K562 (cell line): ENCODE measurements at regions not wholly inside any gene's neighbourhood (a gene's known extent, or its start where the extent isn't known, plus 50 kb on each side); places are given as distances from the start of the nearest gene placed in this dataset.

Experiments used
- ATAC-seq: fragments of 200-7000 bp; cut with Tn5 transposase; 3 replicates; pipeline ENCODE4 v1.9.1; 2020; ENCODE audit warnings: moderate library complexity
- BruUV-seq: library from RNA; stranded (reverse); fragments of 400-500 nt; replicated peaks from 2 replicates; lab custom pipeline; 2021; lab: Mats Ljungman, UMichigan
- CTCF ChIA-PET: fragments of 300-600 bp; formaldehyde crosslinking; extraction: SDS; loops from one replicate; lab custom pipeline; 2021; ENCODE audit warnings: low intra/inter-chr PET ratio; lab: Yijun Ruan, JAX
- POLR2A ChIA-PET: fragments of 300-600, 350-650 bp; sonication (Branson Sonifier 250); formaldehyde crosslinking; extraction: SDS; loops from one replicate; lab custom pipeline; 2021; ENCODE audit warnings: antibody characterized with exemption, inconsistent platforms; lab: Yijun Ruan, JAX
- DNase-seq, 4 experiments: peaks; one replicate each; pipeline versions ENCODE4 v3.0.0 to v3.0.0-alpha.2; 2011 to 2018; ENCODE audit warnings: low spot score in 3 of 4, mixed read lengths in 3 of 4; ENCODE audit errors: extremely low read depth in 1 of 4
- FAIRE-seq: peaks from 2 replicates; lab custom pipeline; 2011; peaks lifted over from hg19 to GRCh38; lab: Jason Lieb, UNC
- H2AFZ ChIP-seq: 2 replicates; pipeline ENCODE4 v1.6.0; 2011; ENCODE audit warnings: low read depth, low read length, control low read depth, inconsistent platforms
- H3K27ac ChIP-seq: fragments of 200-600 bp; 3 replicates; pipeline ENCODE4 v1.8.0; 2011; ENCODE audit warnings: low read depth, mild to moderate bottlenecking, control low read depth, inconsistent platforms, low read length, moderate library complexity, mixed read lengths; ENCODE audit errors: extremely low read depth
- H3K27me3 ChIP-seq, 2 experiments: fragments of 300-600 bp in 1 of 2; 2 replicates in 1 of 2; 3 replicates in 1 of 2; pipeline versions ENCODE4 v1.6.0 to v1.8.0; 2011; ENCODE audit warnings: inconsistent platforms in 2 of 2, low read length in 2 of 2, mild to moderate bottlenecking in 1 of 2, mixed read lengths in 1 of 2, moderate library complexity in 1 of 2; ENCODE audit not compliant: control insufficient read depth in 2 of 2, insufficient read depth in 2 of 2
- H3K36me3 ChIP-seq: fragments of 300-600 bp; 3 replicates; pipeline ENCODE4 v1.8.0; 2011; ENCODE audit warnings: mild to moderate bottlenecking, low read length, inconsistent platforms; ENCODE audit not compliant: control insufficient read depth, insufficient read depth
- H3K4me1 ChIP-seq, 2 experiments: fragments of 200-600 bp in 1 of 2; replicated peaks in 1 of 2; 2 replicates in 1 of 2; 3 replicates in 1 of 2; pipeline versions ENCODE4 v1.5.1 to v1.8.0; 2011; ENCODE audit warnings: inconsistent platforms in 2 of 2, low read length in 2 of 2, mild to moderate bottlenecking in 1 of 2, mixed read lengths in 1 of 2, moderate library complexity in 1 of 2; ENCODE audit not compliant: control insufficient read depth in 2 of 2, insufficient read depth in 2 of 2
- H3K4me2 ChIP-seq: 2 replicates; pipeline ENCODE4 v1.6.1; 2011; ENCODE audit warnings: low read length, control low read depth, inconsistent platforms, mixed read lengths; ENCODE audit not compliant: insufficient read depth
- H3K4me3 ChIP-seq: fragments of 200-600 bp; sonication (generic), shearing (Covaris generic); 2 replicates; pipeline ENCODE4 v1.5.1; 2016; ENCODE audit warnings: control low read depth, inconsistent platforms
- H3K79me2 ChIP-seq: fragments of 200-600 bp; 3 replicates; pipeline ENCODE4 v1.8.0; 2011; ENCODE audit warnings: low read length, inconsistent platforms; ENCODE audit not compliant: control insufficient read depth, insufficient read depth
- H3K9ac ChIP-seq, 2 experiments: 2 replicates each; pipeline versions ENCODE4 v1.6.0 to v1.6.1; 2011; ENCODE audit warnings: low read depth in 2 of 2, low read length in 2 of 2, control low read depth in 1 of 2, inconsistent platforms in 1 of 2, mild to moderate bottlenecking in 1 of 2, mixed read lengths in 1 of 2; ENCODE audit not compliant: insufficient read depth in 1 of 2
- H3K9me1 ChIP-seq: one replicate; pipeline ENCODE4 v1.6.0; 2011; ENCODE audit warnings: inconsistent platforms, mild to moderate bottlenecking, low read length, moderate library complexity; ENCODE audit not compliant: control insufficient read depth, insufficient read depth
- H3K9me3 ChIP-seq: replicated peaks from 2 replicates; pipeline ENCODE4 v1.5.1; 2011; ENCODE audit warnings: low read depth, low read length, inconsistent platforms; ENCODE audit not compliant: control insufficient read depth, insufficient read depth
- H4K20me1 ChIP-seq: replicated peaks from 2 replicates; pipeline ENCODE4 v1.6.1; 2011; ENCODE audit warnings: low read length, inconsistent platforms, mixed read lengths; ENCODE audit not compliant: control insufficient read depth, insufficient read depth
- JUN ChIP-seq, 2 experiments: sonication (generic) in 1 of 2; formaldehyde crosslinking in 1 of 2; IDR thresholded peaks; 2 replicates each; pipeline versions ENCODE4 v1.6.1 to v1.8.0; 2012 to 2022; ENCODE audit warnings: borderline replicate concordance in 2 of 2, mild to moderate bottlenecking in 2 of 2, improper control_type of control experiment in 1 of 2, low read depth in 1 of 2, low read length in 1 of 2, missing genetic modification reagents in 1 of 2
- MEF2D ChIP-seq: conservative IDR thresholded peaks from 2 replicates; pipeline ENCODE4 v1.6.1; 2016; ENCODE audit warnings: low read depth, missing genetic modification characterization, missing compliant biosample characterization
- ZNF77 ChIP-seq: fragments of 250-450 bp; sonication (Bioruptor Pico); IDR thresholded peaks from 2 replicates; pipeline ENCODE4 v1.5.0; 2020
- WGBS: fragments of 100-300 bp; shearing (Covaris generic); methylation state at CpG from one replicate; pipeline ENCODE4 v1.1.6; 2016; ENCODE audit warnings: low coverage, mixed read lengths; ENCODE audit not compliant: insufficient coverage; ENCODE audit errors: missing lambda C conversion rate; 5-methylcytosine and 5-hydroxymethylcytosine counted together
- in situ Hi-C: fragments of 300-500 bp; cut with MboI; formaldehyde crosslinking; loops from 4 replicates; pipeline ENCODE4 v1.15.0; 2018; ENCODE audit warnings: inconsistent platforms, mixed read lengths
- intact Hi-C: fragments of 100-400 bp; cut with micrococcal nuclease; formaldehyde crosslinking; loops from 2 replicates; pipeline ENCODE4 v1.14.2; 2022
- TF ChIP-seq, protein P1 (sequence below): sonication (generic); formaldehyde crosslinking; IDR thresholded peaks from 2 replicates; pipeline ENCODE4 v1.8.0; 2022; ENCODE audit warnings: mild to moderate bottlenecking, missing genetic modification reagents, borderline replicate concordance

DNA sequence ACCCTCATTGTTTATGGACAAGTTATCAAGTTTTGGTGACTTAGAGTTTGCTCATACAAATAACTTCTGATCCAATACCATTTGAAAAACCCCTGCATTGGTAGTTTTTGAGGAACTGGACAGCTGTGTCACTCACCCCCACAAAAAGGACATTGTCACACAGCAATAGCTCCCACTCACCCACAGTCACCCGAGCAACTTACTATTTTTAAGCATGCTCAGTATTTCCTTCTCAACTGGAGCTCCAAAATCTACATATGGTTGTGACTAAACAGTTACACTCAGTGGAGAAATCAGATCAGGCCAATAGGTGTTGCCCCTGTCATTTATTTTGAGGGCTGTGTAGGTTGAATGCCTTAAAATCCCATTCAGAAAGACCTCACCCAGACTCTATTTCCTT is 165.2 kb upstream of the AUTS2 start:
- Histone ChIP-seq H3K9me1 (no peaks in the 10 kb centered on the region), H3K27me3 (peaks cover 0 to 11% of the 10 kb centered on the region in 2 experiments; a peak in 3 of 5 replicates), H3K27ac (no peak overlapping the region), H3K4me1 (no peaks in the 10 kb centered on the region; a peak in 1 of 5 replicates), H3K79me2 (no peaks in the 10 kb centered on the region), H3K36me3 (no peaks in the 10 kb centered on the region), H2AFZ (no peak overlapping the region), H3K4me2 (no peak overlapping the region), H3K9me3 (no peaks in the 10 kb centered on the region), H3K4me3 (no peak overlapping the region), H3K9ac (no peak overlapping the region), H4K20me1 (no peaks in the 10 kb centered on the region)
- CTCF ChIA-PET = no interaction called here
- WGBS = 0% methylated on average over 1 of the region's 1 CpG
- TF ChIP-seq MEF2D (tag) (no peak), JUN (IDR thresholded peaks at IDR 0.05; ENCODE audit: borderline replicate concordance, low read depth, low read length) (no peak), JUN (CRISPR knock-in tag; IDR thresholded peaks at IDR 0.05; ENCODE audit: borderline replicate concordance) (no peak), ZNF77 (no peak)
- TF ChIP-seq, protein P1, sequence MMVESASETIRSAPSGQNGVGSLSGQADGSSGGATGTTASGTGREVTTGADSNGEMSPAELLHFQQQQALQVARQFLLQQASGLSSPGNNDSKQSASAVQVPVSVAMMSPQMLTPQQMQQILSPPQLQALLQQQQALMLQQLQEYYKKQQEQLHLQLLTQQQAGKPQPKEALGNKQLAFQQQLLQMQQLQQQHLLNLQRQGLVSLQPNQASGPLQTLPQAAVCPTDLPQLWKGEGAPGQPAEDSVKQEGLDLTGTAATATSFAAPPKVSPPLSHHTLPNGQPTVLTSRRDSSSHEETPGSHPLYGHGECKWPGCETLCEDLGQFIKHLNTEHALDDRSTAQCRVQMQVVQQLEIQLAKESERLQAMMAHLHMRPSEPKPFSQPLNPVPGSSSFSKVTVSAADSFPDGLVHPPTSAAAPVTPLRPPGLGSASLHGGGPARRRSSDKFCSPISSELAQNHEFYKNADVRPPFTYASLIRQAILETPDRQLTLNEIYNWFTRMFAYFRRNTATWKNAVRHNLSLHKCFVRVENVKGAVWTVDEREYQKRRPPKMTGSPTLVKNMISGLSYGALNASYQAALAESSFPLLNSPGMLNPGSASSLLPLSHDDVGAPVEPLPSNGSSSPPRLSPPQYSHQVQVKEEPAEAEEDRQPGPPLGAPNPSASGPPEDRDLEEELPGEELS (CRISPR knock-in tag) = no peak
- no peak for ATAC-seq
- no peak for FAIRE-seq
- intact Hi-C loops = no loop called here
- POLR2A ChIA-PET = no interaction called here
- BruUV-seq = no TSS peak
- in situ Hi-C loops = no loop called here
- no peak for DNase-seq
